HT1080 (cell line): ENCODE measurements at regions not wholly inside any gene's neighbourhood (a gene's known extent, or its start where the extent isn't known, plus 50 kb on each side); places are given as distances from the start of the nearest gene placed in this dataset.
A peak's percentile ranks its signal among the peaks of the same experiment; 100 is the strongest.
"Not testable (repeated sequence)": the region's sequence is repeated elsewhere in the genome, so short reads cannot be mapped to it uniquely, and the experiment has no call there.

Experiments
- DNase-seq: peaks from one replicate; pipeline ENCODE4 v3.0.0-alpha.2; 2015; ENCODE audit warnings: low read depth

- DNase-seq, result no peak
These were observed 203.8 kb upstream of the ACO1 start for GRCh38 chr9:32180597-32180996.

GRCh38 chr9:32200241-32200640 lies 184.2 kb upstream of the ACO1 start:
- DNase-seq, result no peak

DNA sequence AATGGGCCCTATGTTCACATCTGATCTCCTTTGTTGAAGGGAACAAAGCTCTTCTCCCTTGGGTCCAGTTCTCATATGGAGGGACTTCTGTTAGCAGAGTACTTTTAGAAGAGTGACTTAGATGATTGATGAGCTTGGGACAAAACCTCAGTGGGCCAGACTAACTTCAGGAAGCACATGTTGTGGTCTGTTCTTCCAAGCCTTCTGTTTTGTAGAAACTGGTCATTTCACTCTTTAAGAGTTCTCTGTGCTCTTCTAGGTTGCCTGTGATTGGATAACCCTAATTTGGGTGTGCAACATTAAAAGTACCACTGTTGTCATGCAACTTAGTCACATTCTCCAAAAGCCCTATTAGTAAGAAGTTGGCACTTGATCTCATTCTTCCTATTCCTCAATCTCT lies 183.5 kb upstream of the ACO1 start:
- DNase-seq, result no peak

- not testable (repeated sequence) for DNase-seq
These were observed 175.3 kb upstream of the ACO1 start for GRCh38 chr9:32209164-32209563.

DNA sequence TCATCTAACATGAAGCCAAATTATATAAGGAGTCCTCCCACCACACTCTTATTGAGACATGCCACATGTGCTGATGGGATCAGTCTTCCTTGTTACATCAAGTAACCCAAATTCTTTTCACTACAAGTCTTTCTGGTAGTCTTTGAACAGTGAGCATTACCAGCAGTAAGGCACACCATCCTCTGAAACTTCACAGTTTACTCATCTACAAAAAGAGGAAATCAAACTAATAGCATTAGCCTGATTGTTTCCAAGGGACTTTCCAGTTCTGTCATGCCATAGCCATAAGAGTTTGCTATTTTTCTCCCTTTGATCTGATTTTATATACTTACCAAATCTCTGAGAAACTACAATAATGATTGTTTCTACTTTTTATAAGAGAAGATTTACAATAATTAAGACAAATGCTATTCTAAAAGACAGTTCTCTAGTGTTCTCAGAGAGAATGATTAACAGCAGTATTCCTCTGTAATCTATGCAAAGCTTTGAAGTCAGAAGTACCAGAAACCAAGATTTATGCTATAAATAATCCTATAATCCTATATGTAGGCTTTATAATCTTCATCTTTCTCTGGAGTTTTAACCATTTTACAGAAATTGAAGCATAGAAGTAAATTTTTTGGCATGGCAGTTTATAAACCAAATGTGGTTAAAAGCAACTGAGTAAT lies 166.2 kb upstream of the ACO1 start:
- no peak for DNase-seq

DNA sequence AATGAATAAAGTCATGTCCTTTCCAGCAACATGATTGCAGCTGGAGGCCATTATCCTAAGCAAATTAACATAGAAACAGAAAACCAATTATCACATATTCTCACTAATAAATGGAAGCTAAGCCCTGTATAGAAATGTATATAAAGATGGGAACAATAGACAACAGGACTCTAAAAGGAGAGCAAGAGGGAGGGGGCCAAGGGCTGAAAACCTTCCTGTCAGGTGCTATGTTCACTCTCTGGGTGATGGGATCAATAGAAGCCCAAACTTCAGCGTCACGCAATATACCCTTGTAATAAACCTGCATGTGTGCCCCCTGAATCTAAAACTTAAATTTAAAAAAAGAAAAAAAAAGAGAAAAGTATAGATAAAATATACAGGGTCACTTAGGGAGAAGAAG lies 163.7 kb upstream of the ACO1 start:
- DNase-seq, result no peak

DNA sequence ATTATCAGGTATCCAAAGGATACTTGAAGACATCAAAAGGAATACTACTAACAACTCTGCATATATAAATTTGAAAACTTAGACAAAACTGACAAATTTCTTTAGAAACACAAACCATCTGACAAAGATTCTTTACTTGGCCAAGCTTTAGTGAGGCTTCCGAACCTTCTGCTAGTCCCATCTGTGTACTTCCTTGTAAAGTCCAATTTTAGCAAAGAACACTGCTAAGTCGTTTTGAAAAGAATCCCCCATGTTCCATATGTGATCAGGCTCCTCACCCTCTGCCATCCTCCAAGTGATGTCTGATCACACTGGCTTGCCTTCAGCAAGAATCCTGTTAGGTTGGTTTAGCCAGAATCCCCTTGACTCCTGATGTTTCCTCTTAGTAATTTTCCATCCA lies 150.0 kb upstream of the ACO1 start:
- DNase-seq, result no peak

GRCh38 chr9:32247168-32247567 lies 137.3 kb upstream of the ACO1 start:
- DNase-seq, result no peak

- no peak for DNase-seq
These were observed 136.2 kb upstream of the ACO1 start for GRCh38 chr9:32248189-32248712.

GRCh38 chr9:32251539-32251938 lies 132.9 kb upstream of the ACO1 start:
- peak; percentile 57 for DNase-seq

GRCh38 chr9:32253731-32254130 lies 130.7 kb upstream of the ACO1 start:
- no peak for DNase-seq

DNA sequence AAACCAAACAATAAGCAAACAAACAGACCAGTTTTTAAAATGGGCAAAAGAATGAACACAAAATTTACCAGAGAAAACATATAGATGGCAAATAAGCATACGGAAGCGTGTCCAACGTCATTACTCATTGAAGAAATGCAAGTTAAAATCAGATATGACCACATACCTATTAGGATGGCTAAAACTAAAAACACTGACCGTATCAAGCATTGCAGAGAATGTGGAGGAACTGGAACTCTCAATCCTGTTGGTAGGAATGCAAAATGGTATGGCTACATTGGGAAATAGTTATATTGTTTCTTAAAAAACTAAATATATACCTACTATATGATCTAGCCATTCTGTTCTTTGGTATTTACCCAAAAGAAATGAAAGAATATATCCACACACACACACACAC lies 129.4 kb upstream of the ACO1 start:
- no peak for DNase-seq

DNA sequence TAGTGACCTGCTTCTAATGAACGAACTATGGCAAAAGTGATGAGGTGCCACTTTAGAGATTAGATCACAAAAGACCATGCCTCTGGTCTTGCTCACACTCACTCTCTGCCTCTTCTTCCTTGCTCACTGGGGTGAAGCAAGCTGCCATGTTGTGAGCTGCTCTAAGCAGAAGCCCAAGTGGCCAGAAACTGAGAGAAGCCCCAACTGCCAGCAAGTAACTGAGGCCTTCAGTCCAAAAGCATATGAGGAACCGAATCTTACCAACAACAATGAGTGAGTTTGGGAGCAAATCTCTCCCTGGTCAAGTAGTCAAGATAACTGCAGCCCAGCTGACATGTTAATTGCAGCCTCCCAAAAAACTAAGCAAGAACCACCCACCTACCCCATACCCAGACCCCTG lies 126.0 kb upstream of the ACO1 start:
- DNase-seq, result no peak

- DNase-seq, result no peak
These were observed 124.1 kb upstream of the ACO1 start for GRCh38 chr9:32260151-32260862.

DNA sequence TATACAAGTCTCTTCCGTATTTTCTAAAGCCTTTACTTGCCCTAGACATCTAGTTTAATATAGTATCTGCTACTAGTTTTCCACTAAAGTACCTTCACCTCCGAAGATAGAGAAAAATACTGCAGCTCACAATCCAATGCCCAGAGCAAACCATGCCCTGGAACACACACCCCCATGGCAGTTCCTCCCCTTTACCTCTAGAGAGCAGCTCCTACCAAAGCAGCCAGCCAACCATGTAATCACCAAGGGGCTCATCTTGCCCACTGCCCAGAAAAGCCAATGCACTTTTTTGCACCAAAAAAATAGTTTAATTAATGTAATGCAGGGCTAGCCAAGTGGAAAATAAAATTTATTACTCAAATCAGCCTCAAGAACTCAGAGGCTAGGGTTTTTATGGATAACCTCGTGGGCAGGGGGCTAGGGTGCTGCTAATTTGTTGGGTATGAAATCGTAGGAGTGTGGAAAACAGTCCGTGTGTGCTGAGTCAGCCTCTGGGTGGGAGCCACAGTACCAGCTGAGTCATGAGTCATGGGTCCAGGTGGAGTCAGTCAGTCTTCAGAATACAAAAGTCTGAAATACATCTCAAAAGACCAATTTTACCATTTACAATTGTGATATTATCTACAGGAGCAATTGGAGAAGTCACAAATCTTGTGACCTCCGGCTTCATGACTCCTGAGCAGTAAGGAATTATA lies 120.1 kb upstream of the ACO1 start:
- peak; percentile 55 for DNase-seq

DNA sequence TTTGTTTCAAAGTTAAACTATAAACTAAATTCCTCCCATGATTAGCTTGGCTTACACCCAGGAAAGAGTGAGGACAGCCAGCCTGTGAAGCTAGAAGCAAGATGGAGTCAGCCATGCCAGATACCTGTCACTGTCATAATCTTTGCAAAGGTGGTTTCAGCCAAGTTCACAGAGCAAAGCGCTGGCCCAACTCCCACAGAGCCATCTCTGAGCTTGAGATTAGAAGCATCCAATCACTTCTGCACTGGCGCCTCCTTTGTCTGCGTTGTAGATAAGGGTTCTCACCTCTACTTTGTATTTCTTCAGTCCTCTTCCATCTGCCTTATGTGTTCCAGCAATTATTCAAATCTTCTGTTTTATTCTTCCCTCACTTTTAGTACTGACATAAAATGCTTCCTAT lies 119.4 kb upstream of the ACO1 start:
- no peak for DNase-seq

GRCh38 chr9:32278991-32279390 lies 105.5 kb upstream of the ACO1 start:
- DNase-seq, result no peak

GRCh38 chr9:32289756-32290155 lies 94.7 kb upstream of the ACO1 start:
- no peak for DNase-seq

DNA sequence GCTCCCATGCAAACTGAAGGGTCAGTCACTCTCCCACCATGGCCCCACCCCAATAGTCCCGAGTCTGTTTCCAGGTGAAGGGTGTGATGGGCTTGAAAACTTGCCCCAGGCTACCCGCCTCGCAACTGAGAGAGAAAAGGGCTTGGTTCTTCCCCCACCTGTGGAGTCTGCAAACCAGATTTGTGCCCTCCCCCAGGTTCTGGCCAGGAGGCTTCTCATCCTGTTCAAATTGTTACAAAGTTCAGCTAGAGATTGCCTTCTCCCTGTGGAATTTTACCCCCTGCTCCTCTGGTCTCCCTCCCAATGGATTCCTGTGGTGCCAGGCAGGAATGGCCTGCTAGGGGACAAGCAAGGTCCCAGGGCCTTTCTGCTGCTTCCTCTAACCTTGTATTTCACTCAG lies 93.1 kb upstream of the ACO1 start:
- no peak for DNase-seq

- DNase-seq, result no peak
These were observed 91.8 kb upstream of the ACO1 start for GRCh38 chr9:32292611-32293010.

GRCh38 chr9:32293091-32293490 lies 91.4 kb upstream of the ACO1 start:
- DNase-seq, result no peak

- no peak for DNase-seq
These were observed 90.3 kb upstream of the ACO1 start for GRCh38 chr9:32294106-32294505.

DNA sequence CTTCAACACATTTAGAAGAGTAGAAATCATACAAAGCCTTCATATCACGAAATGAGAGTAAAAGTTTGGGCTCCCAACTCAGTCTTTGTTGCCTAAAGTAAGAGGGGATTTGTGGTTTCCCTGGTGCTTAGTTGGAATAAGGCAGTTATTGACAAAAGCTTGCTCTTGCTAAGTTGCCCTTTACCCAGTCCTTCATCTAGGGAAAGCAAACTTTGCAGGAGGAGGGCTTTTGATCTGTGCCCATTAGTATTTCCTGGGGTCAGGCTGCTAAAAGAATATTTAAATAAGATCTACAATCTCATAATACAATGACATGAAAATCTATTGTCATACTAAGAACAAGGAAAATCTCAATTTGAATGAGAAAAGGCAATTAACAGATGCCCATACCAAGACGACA lies 84.1 kb upstream of the ACO1 start:
- no peak for DNase-seq
